Neural crest cell (in vitro differentiated cells): ENCODE measurements at regions not wholly inside any gene's neighbourhood (a gene's known extent, or its start where the extent isn't known, plus 50 kb on each side); places are given as distances from the start of the nearest gene placed in this dataset.

Experiments used
- DNase-seq: peaks from one replicate; pipeline ENCODE4 v3.0.0; 2021; ENCODE audit warnings: low read depth, mixed read lengths, low spot score
- H3K27ac Mint-ChIP-seq: one replicate; pipeline ENCODE4 v1.8.0; 2021; ENCODE audit warnings: mild to moderate bottlenecking, mixed read lengths; ENCODE audit not compliant: unreplicated experiment
- H3K27me3 Mint-ChIP-seq: 2 replicates; pipeline ENCODE4 v1.8.0; 2021; ENCODE audit warnings: low read depth, mild to moderate bottlenecking, mixed read lengths
- H3K36me3 Mint-ChIP-seq: 2 replicates; pipeline ENCODE4 v1.8.0; 2021; ENCODE audit warnings: low read depth, mild to moderate bottlenecking, mixed read lengths
- H3K4me1 Mint-ChIP-seq: 2 replicates; pipeline ENCODE4 v1.8.0; 2021; ENCODE audit warnings: mixed read lengths
- H3K4me3 Mint-ChIP-seq: one replicate; pipeline ENCODE4 v1.8.0; 2021; ENCODE audit warnings: mild to moderate bottlenecking, mixed read lengths
- H3K9me3 Mint-ChIP-seq: 2 replicates; pipeline ENCODE4 v1.8.0; 2021; ENCODE audit warnings: mixed read lengths
- CTCF ChIP-seq: fragments of 200-600 bp; sonication (generic); conservative IDR thresholded peaks from 2 replicates; pipeline ENCODE4 v1.5.0; 2021; ENCODE audit warnings: antibody characterized with exemption, mild to moderate bottlenecking

DNA sequence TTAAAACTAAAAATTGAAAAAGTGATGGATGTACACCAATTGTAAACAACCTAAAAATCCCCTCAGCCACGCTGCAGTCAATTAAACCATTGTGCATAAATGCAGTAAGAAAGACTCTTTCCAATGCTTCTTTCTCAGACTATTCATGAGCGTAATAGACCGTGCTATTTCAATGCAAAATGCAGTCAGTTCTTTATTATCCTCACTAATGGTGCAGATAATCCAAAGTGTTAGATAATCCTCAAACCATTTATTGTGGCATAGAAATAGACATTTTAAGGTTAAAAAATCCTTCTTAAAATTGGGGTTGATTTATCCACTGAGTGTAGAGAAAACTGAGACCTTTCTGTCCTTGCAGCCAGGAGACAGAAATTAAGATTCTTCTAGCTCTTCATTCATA, 1862.8 kb downstream of the EFNA5 start:
- Mint-ChIP-seq H3K27ac (no peak overlapping the region), H3K27me3 (no peaks in the 10 kb centered on the region), H3K4me1 (no peaks in the 10 kb centered on the region), H3K4me3 (no peak overlapping the region), H3K36me3 (peaks cover 3% of the 10 kb centered on the region), H3K9me3 (peaks cover 11% of the 10 kb centered on the region)
- no peak for TF ChIP-seq CTCF
- no peak for DNase-seq

DNA sequence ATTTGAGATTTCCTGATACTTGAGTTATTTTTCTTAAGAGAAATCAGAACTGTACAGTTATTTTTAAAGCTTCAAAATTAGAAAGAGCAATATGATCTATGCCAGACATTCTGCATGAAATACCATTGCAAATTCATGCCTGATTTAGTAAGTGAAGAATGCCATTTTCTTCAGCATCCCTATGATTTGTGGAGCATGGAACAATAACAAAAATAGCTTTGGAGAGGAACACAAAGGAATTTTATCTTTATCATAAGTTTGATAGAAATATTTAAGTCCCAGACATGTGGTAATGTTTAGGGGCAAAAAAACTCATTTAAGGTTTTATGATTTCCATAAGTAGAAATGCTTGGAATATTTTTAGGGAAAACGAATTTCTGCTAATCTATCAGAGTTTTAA, 1863.4 kb downstream of the EFNA5 start:
- no peaks in the 10 kb centered on the region for H3K27me3 Mint-ChIP-seq
- DNase-seq, result no peak
- no peak overlapping the region for H3K27ac Mint-ChIP-seq
- no peak overlapping the region for H3K4me3 Mint-ChIP-seq
- TF ChIP-seq CTCF, result no peak
- H3K36me3 Mint-ChIP-seq, result peaks cover 3% of the 10 kb centered on the region
- H3K9me3 Mint-ChIP-seq, result peaks cover 15% of the 10 kb centered on the region
- H3K4me1 Mint-ChIP-seq, result no peaks in the 10 kb centered on the region

GRCh38 chr5:105806596-105806995, 1864.1 kb downstream of the EFNA5 start:
- Mint-ChIP-seq H3K27ac (no peak overlapping the region), H3K4me3 (no peak overlapping the region), H3K4me1 (no peaks in the 10 kb centered on the region), H3K36me3 (peaks cover 3% of the 10 kb centered on the region), H3K9me3 (peaks cover 18% of the 10 kb centered on the region), H3K27me3 (no peaks in the 10 kb centered on the region)
- no peak for TF ChIP-seq CTCF
- DNase-seq, result no peak

GRCh38 chr5:105803431-105803830, 1867.3 kb downstream of the EFNA5 start:
- H3K4me1 Mint-ChIP-seq, result no peaks in the 10 kb centered on the region
- peaks cover 3% of the 10 kb centered on the region for H3K36me3 Mint-ChIP-seq
- no peak overlapping the region for H3K4me3 Mint-ChIP-seq
- no peak for TF ChIP-seq CTCF
- no peaks in the 10 kb centered on the region for H3K27me3 Mint-ChIP-seq
- H3K9me3 Mint-ChIP-seq, result peaks cover 15% of the 10 kb centered on the region
- no peak overlapping the region for H3K27ac Mint-ChIP-seq
- DNase-seq, result no peak

DNA sequence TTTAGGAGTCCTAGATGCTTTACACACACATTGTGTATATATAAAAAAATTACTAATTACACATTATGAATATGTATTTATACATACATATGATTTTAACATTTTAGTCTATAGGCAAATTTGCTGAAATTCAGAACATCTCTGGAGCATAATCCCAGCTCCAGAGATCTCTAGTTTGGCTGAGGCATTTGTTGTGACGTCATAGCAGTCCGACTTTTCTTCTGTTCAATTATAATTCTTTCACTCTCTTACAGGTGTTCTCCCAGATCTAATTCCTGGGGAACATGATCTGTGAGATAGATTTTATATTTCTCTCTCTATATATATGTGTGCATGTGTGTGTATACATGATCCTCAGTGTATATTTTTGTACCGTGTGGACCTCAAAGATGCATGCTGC, 1876.2 kb downstream of the EFNA5 start:
- no peak overlapping the region for H3K4me3 Mint-ChIP-seq
- H3K4me1 Mint-ChIP-seq, result no peaks in the 10 kb centered on the region
- no peak for DNase-seq
- no peak for TF ChIP-seq CTCF
- no peaks in the 10 kb centered on the region for H3K9me3 Mint-ChIP-seq
- H3K36me3 Mint-ChIP-seq, result no peaks in the 10 kb centered on the region
- H3K27ac Mint-ChIP-seq, result no peak overlapping the region
- no peaks in the 10 kb centered on the region for H3K27me3 Mint-ChIP-seq

DNA sequence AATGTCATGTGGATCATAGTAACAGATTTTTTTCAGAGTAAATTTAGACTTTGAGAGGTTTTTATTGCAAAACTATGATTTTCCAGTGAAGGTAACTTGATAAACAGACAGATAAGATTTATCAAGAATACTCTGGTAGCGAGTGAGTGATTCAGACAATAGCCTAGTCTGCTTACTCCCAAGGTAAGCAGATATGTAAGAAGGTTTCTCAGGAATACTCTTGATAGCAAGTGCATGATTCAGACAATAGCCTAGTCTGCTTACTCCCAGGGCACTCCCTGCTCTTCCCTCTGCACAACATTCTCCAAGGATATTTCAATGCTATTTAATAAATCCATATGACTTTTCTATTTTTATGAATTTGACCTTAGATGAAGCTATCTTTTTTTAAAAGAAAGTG, 1881.5 kb downstream of the EFNA5 start:
- H3K27ac Mint-ChIP-seq, result no peak overlapping the region
- H3K36me3 Mint-ChIP-seq, result no peaks in the 10 kb centered on the region
- no peaks in the 10 kb centered on the region for H3K4me1 Mint-ChIP-seq
- no peak for TF ChIP-seq CTCF
- no peak for DNase-seq
- H3K9me3 Mint-ChIP-seq, result no peaks in the 10 kb centered on the region
- no peaks in the 10 kb centered on the region for H3K27me3 Mint-ChIP-seq
- no peak overlapping the region for H3K4me3 Mint-ChIP-seq
